ENCODE measurements at regions not wholly inside any gene's neighbourhood (a gene's known extent, or its start where the extent isn't known, plus 50 kb on each side); places are given as distances from the start of the nearest gene placed in this dataset.

GRCh38 chr2:60657673-60658072, 98.4 kb upstream of the PAPOLG start:
- no peak for DNase-seq

- no peak for DNase-seq
These were observed 97.0 kb upstream of the PAPOLG start for GRCh38 chr2:60659026-60659425.

GRCh38 chr2:60661073-60661738, 94.9 kb upstream of the PAPOLG start:
- no peak for DNase-seq

- DNase-seq = no peak
These were observed 93.3 kb upstream of the PAPOLG start for GRCh38 chr2:60662781-60663180.

- peak in 2 of 56 donors; percentile 5 to 12 for DNase-seq
These were observed 84.1 kb upstream of the PAPOLG start for GRCh38 chr2:60671966-60672365.

- peak in 52 of 56 donors; percentile 3 to 88 (median 52) for DNase-seq
These were observed 81.4 kb upstream of the PAPOLG start for GRCh38 chr2:60674524-60675165.

- peak in 3 of 56 donors; percentile 1 to 23 (median 4) for DNase-seq
These were observed 80.8 kb upstream of the PAPOLG start for GRCh38 chr2:60675301-60675700.

GRCh38 chr2:60676706-60677330, 79.2 kb upstream of the PAPOLG start:
- peak in 14 of 56 donors; percentile 3 to 40 (median 18) for DNase-seq

- DNase-seq = no peak
These were observed 78.7 kb upstream of the PAPOLG start for GRCh38 chr2:60677356-60677755.

GRCh38 chr2:60678551-60678950, 77.5 kb upstream of the PAPOLG start:
- DNase-seq = no peak

- DNase-seq = no peak
These were observed 76.9 kb upstream of the PAPOLG start for GRCh38 chr2:60679036-60679780.

- DNase-seq = no peak
These were observed 62.5 kb upstream of the PAPOLG start for GRCh38 chr2:60693551-60693950.

GRCh38 chr2:60695793-60696192, 60.3 kb upstream of the PAPOLG start:
- DNase-seq = no peak

- DNase-seq = no peak
These were observed 56.5 kb upstream of the PAPOLG start for GRCh38 chr2:60699617-60700016.

- peak in 2 of 56 donors; percentile 0 to 2 for DNase-seq
These were observed 50.0 kb upstream of the PAPOLG start for GRCh38 chr2:60706021-60706420.

Measured in nucleus accumbens (tissue), 56 donors.